Choroid plexus epithelial cell (primary cell): ENCODE measurements at regions not wholly inside any gene's neighbourhood (a gene's known extent, or its start where the extent isn't known, plus 50 kb on each side); places are given as distances from the start of the nearest gene placed in this dataset.

Experiments
- DNase-seq: peaks from one replicate; pipeline ENCODE4 v3.0.0-alpha.2; 2010; ENCODE audit warnings: low read depth
- H3K4me3 ChIP-seq: 2 replicates; pipeline ENCODE4 v1.5.1; 2011; ENCODE audit warnings: low read depth, mild to moderate bottlenecking, control low read depth, low read length, moderate library complexity
- TF ChIP-seq, protein P1 (sequence below): conservative IDR thresholded peaks from 2 replicates; pipeline ENCODE4 v1.5.1; 2011; ENCODE audit warnings: low read depth, mild to moderate bottlenecking, control low read depth, inconsistent platforms, low read length, moderate library complexity

DNA sequence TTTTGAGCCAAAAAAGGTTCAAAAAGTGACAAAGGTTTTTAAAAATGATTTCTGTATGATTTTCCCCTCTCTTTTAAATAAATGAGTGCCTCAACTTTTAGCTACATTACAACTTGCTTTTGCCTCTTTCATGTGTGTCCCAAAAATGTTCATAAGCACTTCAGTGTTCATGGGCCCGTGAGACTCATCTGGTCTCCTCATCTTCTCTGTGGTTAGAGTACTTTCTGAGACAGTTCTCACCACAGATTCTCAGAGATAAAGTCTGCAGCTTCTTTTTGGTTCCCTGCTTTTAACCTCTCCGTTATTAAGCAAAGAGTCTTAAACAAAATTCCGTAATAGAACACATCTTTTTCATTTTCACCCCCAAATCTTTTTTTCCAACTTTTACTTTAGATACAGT is 156.9 kb downstream of the DLEU7 start:
- no peak for DNase-seq
- TF ChIP-seq, protein P1, sequence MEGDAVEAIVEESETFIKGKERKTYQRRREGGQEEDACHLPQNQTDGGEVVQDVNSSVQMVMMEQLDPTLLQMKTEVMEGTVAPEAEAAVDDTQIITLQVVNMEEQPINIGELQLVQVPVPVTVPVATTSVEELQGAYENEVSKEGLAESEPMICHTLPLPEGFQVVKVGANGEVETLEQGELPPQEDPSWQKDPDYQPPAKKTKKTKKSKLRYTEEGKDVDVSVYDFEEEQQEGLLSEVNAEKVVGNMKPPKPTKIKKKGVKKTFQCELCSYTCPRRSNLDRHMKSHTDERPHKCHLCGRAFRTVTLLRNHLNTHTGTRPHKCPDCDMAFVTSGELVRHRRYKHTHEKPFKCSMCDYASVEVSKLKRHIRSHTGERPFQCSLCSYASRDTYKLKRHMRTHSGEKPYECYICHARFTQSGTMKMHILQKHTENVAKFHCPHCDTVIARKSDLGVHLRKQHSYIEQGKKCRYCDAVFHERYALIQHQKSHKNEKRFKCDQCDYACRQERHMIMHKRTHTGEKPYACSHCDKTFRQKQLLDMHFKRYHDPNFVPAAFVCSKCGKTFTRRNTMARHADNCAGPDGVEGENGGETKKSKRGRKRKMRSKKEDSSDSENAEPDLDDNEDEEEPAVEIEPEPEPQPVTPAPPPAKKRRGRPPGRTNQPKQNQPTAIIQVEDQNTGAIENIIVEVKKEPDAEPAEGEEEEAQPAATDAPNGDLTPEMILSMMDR = no peak
- no peak overlapping the region for H3K4me3 ChIP-seq

DNA sequence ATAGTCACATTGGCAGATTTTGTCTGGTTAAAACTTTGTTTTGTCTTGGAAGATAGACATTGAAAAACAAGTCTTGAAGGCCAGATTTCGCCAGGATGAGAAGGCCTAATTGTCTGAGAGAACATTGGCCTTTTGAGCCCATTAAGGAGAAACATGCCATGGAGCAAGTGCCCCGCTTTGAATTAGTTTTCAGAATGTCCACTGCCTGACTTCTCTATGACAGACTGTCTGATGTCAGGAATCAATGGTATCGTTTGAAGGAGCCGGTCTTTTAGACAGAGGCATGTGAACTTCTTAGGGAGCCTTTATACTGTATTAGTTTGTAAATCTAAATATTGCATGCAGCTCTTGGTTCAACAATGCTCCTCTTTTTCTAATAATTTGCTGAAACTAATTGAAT is 155.9 kb downstream of the DLEU7 start:
- no peak for DNase-seq
- no peak overlapping the region for H3K4me3 ChIP-seq
- TF ChIP-seq, protein P1 = no peak

DNA sequence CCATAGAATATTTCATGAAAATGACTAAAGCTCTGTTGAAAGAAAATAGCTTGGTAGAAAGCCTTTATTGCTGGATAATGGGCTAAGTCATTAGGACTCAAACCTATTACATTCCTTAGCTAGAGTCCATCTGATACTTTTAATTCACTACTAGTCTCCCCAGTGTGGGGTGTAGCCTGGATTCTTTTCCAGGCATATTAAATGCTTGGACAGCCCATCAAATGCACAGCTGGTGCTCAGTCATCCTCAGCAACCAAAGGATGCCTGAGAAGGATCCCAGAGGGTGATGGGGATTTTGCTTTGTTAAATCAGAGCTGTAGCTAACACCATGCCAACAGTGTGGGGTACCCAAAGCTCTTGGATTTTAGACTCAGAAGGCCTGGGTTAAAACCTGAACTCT is 153.5 kb downstream of the DLEU7 start:
- no peak for DNase-seq
- no peak overlapping the region for H3K4me3 ChIP-seq
- TF ChIP-seq, protein P1 = no peak

DNA sequence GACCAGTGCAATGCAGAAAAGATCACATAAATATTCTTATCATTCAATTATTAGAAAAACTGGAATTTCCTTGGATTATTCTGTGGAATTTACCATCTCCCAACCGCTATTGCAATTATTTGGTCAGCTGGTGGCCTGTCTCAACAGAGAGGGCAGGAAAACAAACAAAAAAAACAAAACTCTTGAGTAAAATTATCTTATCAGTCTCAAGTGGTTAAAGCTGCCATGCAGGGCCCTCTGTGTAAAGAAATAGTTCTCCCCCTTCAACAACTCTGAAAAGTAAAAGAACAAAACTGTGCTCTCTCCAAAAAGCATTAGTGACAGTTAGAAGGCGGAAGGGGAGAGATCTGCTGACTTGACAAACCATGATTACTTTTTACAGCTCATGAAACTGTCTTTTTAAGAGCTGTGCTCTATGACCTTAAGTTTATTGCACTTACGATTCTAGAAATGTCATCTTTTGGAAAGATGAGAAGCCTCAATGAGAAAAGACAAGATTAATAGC is 152.3 kb downstream of the DLEU7 start:
- H3K4me3 ChIP-seq = no peak overlapping the region
- peak; percentile 35 for DNase-seq
- TF ChIP-seq, protein P1 = no peak

DNA sequence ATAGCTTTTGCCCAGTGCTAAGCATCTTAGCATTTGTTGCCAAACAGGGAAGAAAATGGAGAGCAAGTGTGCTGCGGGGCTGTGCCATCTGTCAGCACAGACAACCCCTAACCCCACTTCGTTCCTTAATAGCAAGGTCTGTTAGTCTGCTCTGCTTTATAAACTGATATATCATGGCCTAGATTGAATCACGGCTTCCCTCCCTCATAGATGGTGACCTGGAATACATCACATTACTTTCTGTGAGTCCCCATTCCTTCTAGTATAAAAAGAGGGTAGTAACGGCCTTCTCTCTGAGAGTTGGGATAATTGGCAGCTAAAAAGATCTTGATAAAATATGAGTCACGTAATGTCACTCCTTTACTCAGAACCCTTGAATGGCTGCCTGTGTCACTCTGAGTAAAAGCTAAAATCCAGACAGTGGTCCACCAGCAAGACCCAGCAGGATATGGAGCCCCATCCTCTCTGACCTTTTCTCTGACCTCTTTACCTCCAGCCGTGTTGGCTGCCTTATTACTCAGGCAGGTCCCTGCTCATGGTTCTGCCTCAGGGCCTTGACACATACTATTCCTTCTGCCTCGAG is 151.7 kb downstream of the DLEU7 start:
- no peak for DNase-seq
- H3K4me3 ChIP-seq = no peak overlapping the region
- TF ChIP-seq, protein P1 = no peak

DNA sequence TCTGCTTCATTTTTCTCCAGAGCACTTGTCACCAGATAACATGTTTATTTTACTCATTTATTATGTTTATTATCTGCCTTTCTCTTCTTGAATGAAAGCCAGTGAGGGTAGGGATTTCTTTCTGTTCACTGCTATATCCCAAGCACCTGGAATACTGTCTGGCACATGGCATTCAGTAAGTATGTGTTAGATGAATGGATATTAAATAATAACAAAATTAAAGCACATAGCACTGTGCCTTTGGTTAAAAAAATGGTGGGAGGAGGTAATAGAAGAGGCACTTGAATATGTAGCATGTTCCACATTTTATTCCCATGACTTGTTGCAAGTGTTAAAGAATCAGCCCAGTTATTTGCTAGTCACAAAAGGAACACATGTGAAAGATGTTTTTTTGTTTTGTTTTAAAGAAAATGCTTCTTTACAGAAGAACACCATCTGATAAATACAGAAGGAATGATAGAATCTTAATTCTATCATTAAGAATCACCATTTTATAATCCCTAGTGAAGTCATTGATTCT is 151.0 kb downstream of the DLEU7 start:
- DNase-seq = no peak
- H3K4me3 ChIP-seq = no peak overlapping the region
- TF ChIP-seq, protein P1 = no peak

DNA sequence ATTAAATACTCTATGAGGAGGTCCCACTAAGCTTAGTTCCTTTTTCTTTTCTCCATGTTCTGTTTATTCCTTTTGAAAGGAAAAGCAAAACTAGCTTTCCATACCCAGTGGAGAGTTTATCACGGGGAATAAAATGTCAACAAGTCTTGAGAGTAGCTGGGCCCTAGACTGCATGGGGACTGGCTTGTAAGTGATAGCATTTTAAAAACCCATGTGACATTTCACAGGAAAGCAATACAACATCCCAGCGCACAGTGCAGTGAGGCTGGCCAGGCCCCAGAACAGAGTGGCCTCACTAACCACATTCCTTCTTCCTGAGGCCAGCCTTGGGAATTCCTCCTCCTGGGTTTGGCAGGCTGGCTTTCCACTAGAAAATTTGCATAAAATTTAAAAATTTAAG is 149.8 kb downstream of the DLEU7 start:
- H3K4me3 ChIP-seq = no peak overlapping the region
- DNase-seq = peak; percentile 60
- TF ChIP-seq, protein P1 = no peak
